SK-N-SH (cell line): ENCODE measurements at regions not wholly inside any gene's neighbourhood (a gene's known extent, or its start where the extent isn't known, plus 50 kb on each side); places are given as distances from the start of the nearest gene placed in this dataset.

Source experiments
- CTCF ChIP-seq: fragments of 200-600 bp; sonication (generic); IDR thresholded peaks from 2 replicates; pipeline ENCODE4 v1.6.1; 2017; ENCODE audit warnings: antibody characterized with exemption, mild to moderate bottlenecking, moderate library complexity
- EZH2phosphoT487 ChIP-seq: fragments of 200-600 bp; sonication (generic); IDR thresholded peaks from 2 replicates; pipeline ENCODE4 v1.6.1; 2017; ENCODE audit warnings: low read depth, mixed run types, mild to moderate bottlenecking, antibody characterized with exemption, moderate library complexity, borderline replicate concordance
- GABPA ChIP-seq: IDR thresholded peaks from 2 replicates; pipeline ENCODE4 v1.4.0; 2012; ENCODE audit warnings: low read depth, mild to moderate bottlenecking
- MAX ChIP-seq: IDR thresholded peaks from 2 replicates; pipeline ENCODE4 v1.4.0; 2012; ENCODE audit warnings: low read depth
- REST ChIP-seq: IDR thresholded peaks from 2 replicates; pipeline ENCODE4 v1.6.1; 2012; ENCODE audit warnings: mild to moderate bottlenecking, low read depth, low read length, moderate library complexity
- USF2 ChIP-seq: fragments of 150-350 bp; IDR thresholded peaks from 2 replicates; pipeline ENCODE4 v1.6.1; 2017; ENCODE audit warnings: antibody characterized with exemption, low read length, low read depth, borderline replicate concordance

GRCh38 chr18:61973273-61974115 lies 80.7 kb upstream of the RNF152 start:
- TF ChIP-seq USF2, result no peak
- TF ChIP-seq MAX, result no peak
- TF ChIP-seq CTCF, result no peak
- no peak for TF ChIP-seq REST
- no peak for TF ChIP-seq EZH2phosphoT487
- no peak for TF ChIP-seq GABPA
